ENCODE measurements at regions not wholly inside any gene's neighbourhood (a gene's known extent, or its start where the extent isn't known, plus 50 kb on each side); places are given as distances from the start of the nearest gene placed in this dataset.

- H3K27me3 ChIP-seq (ENCODE audit: control insufficient read depth in 1 of 2, insufficient read depth in 1 of 2, low read length in 2 of 2): no peaks in the 10 kb centered on the region
- no peak overlapping the region for H3K4me3 ChIP-seq (ENCODE audit: insufficient read depth in 1 of 2, low read depth in 1 of 2, low read length in 2 of 2)
- H3K4me1 ChIP-seq (ENCODE audit: control insufficient read depth, insufficient read depth, low read depth, low read length): no peaks in the 10 kb centered on the region
- no peak overlapping the region for H2AFZ ChIP-seq (ENCODE audit: low read depth, low read length)
- H3K18ac ChIP-seq (ENCODE audit: low read depth in 1 of 2, low read length in 2 of 2): no peak overlapping the region
- no peak overlapping the region for H3K27ac ChIP-seq (ENCODE audit: low read length, poor library complexity, severe bottlenecking)
- no peak overlapping the region for H4K91ac ChIP-seq (ENCODE audit: low read length)
- no peak overlapping the region for H3K4me2 ChIP-seq (ENCODE audit: low read length, poor library complexity, severe bottlenecking)
- H2BK120ac ChIP-seq (ENCODE audit: low read depth, low read length): no peak overlapping the region
- H2BK12ac ChIP-seq (ENCODE audit: low read length in 2 of 2): no peak overlapping the region
- no peak overlapping the region for H3K14ac ChIP-seq (ENCODE audit: low read length in 2 of 2)
- peak overlapping the region; percentile 9 for H4K8ac ChIP-seq (ENCODE audit: low read length)
- no peak overlapping the region for H2BK5ac ChIP-seq (ENCODE audit: low read depth, low read length, poor library complexity, severe bottlenecking)
- no peaks in the 10 kb centered on the region for H3K9me3 ChIP-seq (ENCODE audit: control insufficient read depth, low read length)
- H2AK5ac ChIP-seq (ENCODE audit: low read length, severe bottlenecking): no peak overlapping the region
- no peak overlapping the region for H2BK15ac ChIP-seq (ENCODE audit: low read depth, poor library complexity, severe bottlenecking)
- no peak overlapping the region for H3K4ac ChIP-seq (ENCODE audit: low read depth in 1 of 2, low read length in 2 of 2)
- no peak for DNase-seq
- no peaks in the 10 kb centered on the region for H3K79me1 ChIP-seq (replicated peaks; ENCODE audit: low read length, poor library complexity, severe bottlenecking)
- H3K36me3 ChIP-seq (ENCODE audit: control insufficient read depth in 1 of 2, insufficient read depth in 2 of 2, low read depth in 1 of 2, low read length in 2 of 2): no peaks in the 10 kb centered on the region
- WGBS: 55% methylated on average over 2 of the region's 5 CpGs
- H3K23ac ChIP-seq (ENCODE audit: low read length in 2 of 2): no peak overlapping the region
- H3K9ac ChIP-seq (ENCODE audit: low read length): no peak overlapping the region
These were observed 224.0 kb upstream of the TENM3 start for GRCh38 chr4:182019148-182019652.

GRCh38 chr4:182022909-182023308 is 220.3 kb upstream of the TENM3 start:
- no peaks in the 10 kb centered on the region for H3K36me3 ChIP-seq (ENCODE audit: control insufficient read depth in 1 of 2, insufficient read depth in 2 of 2, low read depth in 1 of 2, low read length in 2 of 2)
- no peak overlapping the region for H3K4me2 ChIP-seq (ENCODE audit: low read length, poor library complexity, severe bottlenecking)
- no peak overlapping the region for H3K9ac ChIP-seq (ENCODE audit: low read length)
- no peak overlapping the region for H3K14ac ChIP-seq (ENCODE audit: low read length in 2 of 2)
- no peak for DNase-seq
- no peak overlapping the region for H4K91ac ChIP-seq (ENCODE audit: low read length)
- no peaks in the 10 kb centered on the region for H3K79me1 ChIP-seq (replicated peaks; ENCODE audit: low read length, poor library complexity, severe bottlenecking)
- no peaks in the 10 kb centered on the region for H3K9me3 ChIP-seq (ENCODE audit: control insufficient read depth, low read length)
- 0% methylated on average over 1 of the region's 5 CpGs for WGBS
- H3K23ac ChIP-seq (ENCODE audit: low read length in 2 of 2): no peak overlapping the region
- H2AK5ac ChIP-seq (ENCODE audit: low read length, severe bottlenecking): no peak overlapping the region
- H2BK5ac ChIP-seq (ENCODE audit: low read depth, low read length, poor library complexity, severe bottlenecking): no peak overlapping the region
- H3K4ac ChIP-seq (ENCODE audit: low read depth in 1 of 2, low read length in 2 of 2): no peak overlapping the region
- no peak overlapping the region for H2BK12ac ChIP-seq (ENCODE audit: low read length in 2 of 2)
- no peak overlapping the region for H2BK15ac ChIP-seq (ENCODE audit: low read depth, poor library complexity, severe bottlenecking)
- no peak overlapping the region for H2AFZ ChIP-seq (ENCODE audit: low read depth, low read length)
- H3K4me1 ChIP-seq (ENCODE audit: control insufficient read depth, insufficient read depth, low read depth, low read length): no peaks in the 10 kb centered on the region
- no peak overlapping the region for H4K8ac ChIP-seq (ENCODE audit: low read length)
- H3K27ac ChIP-seq (ENCODE audit: low read length, poor library complexity, severe bottlenecking): no peak overlapping the region
- no peaks in the 10 kb centered on the region for H3K27me3 ChIP-seq (ENCODE audit: control insufficient read depth in 1 of 2, insufficient read depth in 1 of 2, low read length in 2 of 2)
- H3K4me3 ChIP-seq (ENCODE audit: insufficient read depth in 1 of 2, low read depth in 1 of 2, low read length in 2 of 2): no peak overlapping the region
- H3K18ac ChIP-seq (ENCODE audit: low read depth in 1 of 2, low read length in 2 of 2): no peak overlapping the region
- no peak overlapping the region for H2BK120ac ChIP-seq (ENCODE audit: low read depth, low read length)

- Histone ChIP-seq H4K91ac (ENCODE audit: low read length) (no peak overlapping the region), H2AK5ac (ENCODE audit: low read length, severe bottlenecking) (no peak overlapping the region), H3K4ac (ENCODE audit: low read depth in 1 of 2, low read length in 2 of 2) (no peak overlapping the region), H3K4me3 (ENCODE audit: insufficient read depth in 1 of 2, low read depth in 1 of 2, low read length in 2 of 2) (no peak overlapping the region), H3K9me3 (ENCODE audit: control insufficient read depth, low read length) (no peaks in the 10 kb centered on the region), H3K4me1 (ENCODE audit: control insufficient read depth, insufficient read depth, low read depth, low read length) (no peaks in the 10 kb centered on the region), H3K79me1 (replicated peaks; ENCODE audit: low read length, poor library complexity, severe bottlenecking) (no peaks in the 10 kb centered on the region), H2BK12ac (ENCODE audit: low read length in 2 of 2) (no peak overlapping the region), H2AFZ (ENCODE audit: low read depth, low read length) (no peak overlapping the region), H3K18ac (ENCODE audit: low read depth in 1 of 2, low read length in 2 of 2) (no peak overlapping the region), H2BK5ac (ENCODE audit: low read depth, low read length, poor library complexity, severe bottlenecking) (no peak overlapping the region), H4K8ac (ENCODE audit: low read length) (no peak overlapping the region), H3K4me2 (ENCODE audit: low read length, poor library complexity, severe bottlenecking) (no peak overlapping the region), H3K27me3 (ENCODE audit: control insufficient read depth in 1 of 2, insufficient read depth in 1 of 2, low read length in 2 of 2) (no peaks in the 10 kb centered on the region), H3K23ac (ENCODE audit: low read length in 2 of 2) (no peak overlapping the region), H2BK120ac (ENCODE audit: low read depth, low read length) (no peak overlapping the region), H3K36me3 (ENCODE audit: control insufficient read depth in 1 of 2, insufficient read depth in 2 of 2, low read depth in 1 of 2, low read length in 2 of 2) (no peaks in the 10 kb centered on the region), H3K9ac (ENCODE audit: low read length) (no peak overlapping the region), H2BK15ac (ENCODE audit: low read depth, poor library complexity, severe bottlenecking) (no peak overlapping the region), H3K14ac (ENCODE audit: low read length in 2 of 2) (no peak overlapping the region), H3K27ac (ENCODE audit: low read length, poor library complexity, severe bottlenecking) (no peak overlapping the region)
- DNase-seq: no peak
- WGBS: 92% methylated on average over 2 of the region's 3 CpGs
These were observed 219.7 kb upstream of the TENM3 start for GRCh38 chr4:182023469-182023868.

- 100% methylated on average over 1 of the region's 8 CpGs for WGBS
- Histone ChIP-seq H3K4me3 (ENCODE audit: insufficient read depth in 1 of 2, low read depth in 1 of 2, low read length in 2 of 2) (no peak overlapping the region), H3K14ac (ENCODE audit: low read length in 2 of 2) (no peak overlapping the region), H4K8ac (ENCODE audit: low read length) (no peak overlapping the region), H3K23ac (ENCODE audit: low read length in 2 of 2) (no peak overlapping the region), H4K91ac (ENCODE audit: low read length) (no peak overlapping the region), H3K27ac (ENCODE audit: low read length, poor library complexity, severe bottlenecking) (no peak overlapping the region), H2BK15ac (ENCODE audit: low read depth, poor library complexity, severe bottlenecking) (no peak overlapping the region), H3K27me3 (ENCODE audit: control insufficient read depth in 1 of 2, insufficient read depth in 1 of 2, low read length in 2 of 2) (no peaks in the 10 kb centered on the region), H3K4me1 (ENCODE audit: control insufficient read depth, insufficient read depth, low read depth, low read length) (no peaks in the 10 kb centered on the region), H3K79me1 (replicated peaks; ENCODE audit: low read length, poor library complexity, severe bottlenecking) (no peaks in the 10 kb centered on the region), H2BK120ac (ENCODE audit: low read depth, low read length) (no peak overlapping the region), H3K18ac (ENCODE audit: low read depth in 1 of 2, low read length in 2 of 2) (no peak overlapping the region), H2AK5ac (ENCODE audit: low read length, severe bottlenecking) (no peak overlapping the region), H2BK12ac (ENCODE audit: low read length in 2 of 2) (no peak overlapping the region), H3K4me2 (ENCODE audit: low read length, poor library complexity, severe bottlenecking) (no peak overlapping the region), H3K36me3 (ENCODE audit: control insufficient read depth in 1 of 2, insufficient read depth in 2 of 2, low read depth in 1 of 2, low read length in 2 of 2) (no peaks in the 10 kb centered on the region), H3K9ac (ENCODE audit: low read length) (no peak overlapping the region), H2BK5ac (ENCODE audit: low read depth, low read length, poor library complexity, severe bottlenecking) (no peak overlapping the region), H3K9me3 (ENCODE audit: control insufficient read depth, low read length) (no peaks in the 10 kb centered on the region), H3K4ac (ENCODE audit: low read depth in 1 of 2, low read length in 2 of 2) (no peak overlapping the region), H2AFZ (ENCODE audit: low read depth, low read length) (no peak overlapping the region)
- DNase-seq: no peak
These were observed 200.3 kb upstream of the TENM3 start for GRCh38 chr4:182042945-182043344.

Data from mesenchymal stem cell (in vitro differentiated cells and primary cell).